Bronchial epithelial cell (primary cell): ENCODE measurements at regions not wholly inside any gene's neighbourhood (a gene's known extent, or its start where the extent isn't known, plus 50 kb on each side); places are given as distances from the start of the nearest gene placed in this dataset.
"Not testable (repeated sequence)": the region's sequence is repeated elsewhere in the genome, so short reads cannot be mapped to it uniquely, and the experiment has no call there.

ENCODE experiments used
- DNase-seq: peaks from one replicate; pipeline ENCODE4 v3.0.0-alpha.2; 2010; ENCODE audit warnings: low read depth
- FAIRE-seq: peaks from 2 replicates; lab custom pipeline; 2011; peaks lifted over from hg19 to GRCh38; lab: Jason Lieb, UNC
- H3K27me3 ChIP-seq: 2 replicates; pipeline ENCODE4 v1.5.1; 2011; ENCODE audit warnings: low read length; ENCODE audit not compliant: control insufficient read depth, insufficient read depth
- H3K36me3 ChIP-seq: 2 replicates; pipeline ENCODE4 v1.5.1; 2011; ENCODE audit warnings: low read length; ENCODE audit not compliant: control insufficient read depth, insufficient read depth
- H3K4me3 ChIP-seq: 2 replicates; pipeline ENCODE4 v1.5.1; 2011; ENCODE audit warnings: mild to moderate bottlenecking, low read depth, low read length, control low read depth
- TF ChIP-seq, protein P1 (sequence below): IDR thresholded peaks from 2 replicates; pipeline ENCODE4 v1.5.1; 2011; ENCODE audit warnings: mild to moderate bottlenecking, moderate library complexity, low read length, control low read depth, inconsistent platforms; ENCODE audit not compliant: insufficient read depth, severe bottlenecking

DNA sequence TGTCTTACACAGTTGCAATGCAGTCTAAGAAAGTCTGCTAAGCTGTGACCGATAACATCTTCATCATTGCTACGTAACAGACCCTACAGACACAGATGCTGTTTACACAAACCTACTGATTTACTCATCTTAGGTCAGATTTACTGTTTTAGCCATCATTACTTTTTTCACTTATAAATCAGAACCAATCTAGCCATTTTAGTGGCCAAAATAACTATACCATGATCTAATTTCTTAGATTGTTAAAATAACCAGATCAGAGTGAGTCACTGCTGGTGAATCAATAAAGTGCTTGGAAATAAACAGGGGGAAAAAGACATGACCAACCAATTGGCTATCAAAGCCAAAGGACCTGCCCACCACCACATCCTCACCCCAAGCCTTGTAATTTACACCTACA is 57.0 kb upstream of the FOXN3 start:
- Histone ChIP-seq H3K36me3 (no peaks in the 10 kb centered on the region), H3K4me3 (no peak overlapping the region), H3K27me3 (no peaks in the 10 kb centered on the region)
- TF ChIP-seq, protein P1, sequence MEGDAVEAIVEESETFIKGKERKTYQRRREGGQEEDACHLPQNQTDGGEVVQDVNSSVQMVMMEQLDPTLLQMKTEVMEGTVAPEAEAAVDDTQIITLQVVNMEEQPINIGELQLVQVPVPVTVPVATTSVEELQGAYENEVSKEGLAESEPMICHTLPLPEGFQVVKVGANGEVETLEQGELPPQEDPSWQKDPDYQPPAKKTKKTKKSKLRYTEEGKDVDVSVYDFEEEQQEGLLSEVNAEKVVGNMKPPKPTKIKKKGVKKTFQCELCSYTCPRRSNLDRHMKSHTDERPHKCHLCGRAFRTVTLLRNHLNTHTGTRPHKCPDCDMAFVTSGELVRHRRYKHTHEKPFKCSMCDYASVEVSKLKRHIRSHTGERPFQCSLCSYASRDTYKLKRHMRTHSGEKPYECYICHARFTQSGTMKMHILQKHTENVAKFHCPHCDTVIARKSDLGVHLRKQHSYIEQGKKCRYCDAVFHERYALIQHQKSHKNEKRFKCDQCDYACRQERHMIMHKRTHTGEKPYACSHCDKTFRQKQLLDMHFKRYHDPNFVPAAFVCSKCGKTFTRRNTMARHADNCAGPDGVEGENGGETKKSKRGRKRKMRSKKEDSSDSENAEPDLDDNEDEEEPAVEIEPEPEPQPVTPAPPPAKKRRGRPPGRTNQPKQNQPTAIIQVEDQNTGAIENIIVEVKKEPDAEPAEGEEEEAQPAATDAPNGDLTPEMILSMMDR = no peak
- DNase-seq = peak; percentile 29
- FAIRE-seq = no peak

DNA sequence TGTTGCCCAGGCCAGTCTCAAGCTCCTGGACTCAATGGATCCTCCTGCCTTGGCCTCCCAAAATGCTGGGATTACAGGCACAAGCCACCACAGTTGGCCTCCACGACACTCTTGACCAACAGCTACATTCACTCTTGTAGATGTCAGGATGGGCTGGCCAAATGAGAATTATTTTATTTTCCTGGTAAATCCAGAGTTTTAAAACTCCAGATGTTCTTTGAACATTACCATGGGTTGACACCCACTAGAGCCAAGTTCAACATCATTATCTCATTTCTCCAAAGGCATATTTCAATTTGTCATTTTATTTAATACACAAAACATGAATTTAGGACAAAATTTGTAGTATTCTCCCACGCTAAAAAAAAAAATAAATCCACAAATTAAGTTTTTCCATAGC is 56.5 kb upstream of the FOXN3 start:
- TF ChIP-seq, protein P1 = no peak
- no peaks in the 10 kb centered on the region for H3K27me3 ChIP-seq
- no peaks in the 10 kb centered on the region for H3K36me3 ChIP-seq
- no peak for FAIRE-seq
- H3K4me3 ChIP-seq = no peak overlapping the region
- no peak for DNase-seq

DNA sequence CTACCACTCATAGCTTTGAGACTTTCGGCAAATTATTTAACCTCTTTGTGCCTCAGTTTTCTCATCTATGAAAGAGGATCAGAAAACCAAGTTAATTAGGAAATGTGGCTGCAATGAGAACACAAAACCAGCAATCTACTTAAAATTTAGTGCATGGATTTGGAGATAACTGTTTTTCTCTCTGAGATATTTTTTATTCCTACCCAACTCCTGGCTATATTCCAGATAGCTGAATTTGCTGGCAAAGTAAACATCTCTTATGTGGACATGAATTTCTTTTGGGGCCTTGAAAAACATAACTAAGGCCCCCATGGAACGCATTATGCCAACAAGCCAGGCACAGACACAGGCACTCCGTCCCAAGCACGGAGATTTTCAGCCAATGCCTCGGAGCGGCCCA is 53.4 kb upstream of the FOXN3 start:
- FAIRE-seq (no peak), DNase-seq (no peak)

DNA sequence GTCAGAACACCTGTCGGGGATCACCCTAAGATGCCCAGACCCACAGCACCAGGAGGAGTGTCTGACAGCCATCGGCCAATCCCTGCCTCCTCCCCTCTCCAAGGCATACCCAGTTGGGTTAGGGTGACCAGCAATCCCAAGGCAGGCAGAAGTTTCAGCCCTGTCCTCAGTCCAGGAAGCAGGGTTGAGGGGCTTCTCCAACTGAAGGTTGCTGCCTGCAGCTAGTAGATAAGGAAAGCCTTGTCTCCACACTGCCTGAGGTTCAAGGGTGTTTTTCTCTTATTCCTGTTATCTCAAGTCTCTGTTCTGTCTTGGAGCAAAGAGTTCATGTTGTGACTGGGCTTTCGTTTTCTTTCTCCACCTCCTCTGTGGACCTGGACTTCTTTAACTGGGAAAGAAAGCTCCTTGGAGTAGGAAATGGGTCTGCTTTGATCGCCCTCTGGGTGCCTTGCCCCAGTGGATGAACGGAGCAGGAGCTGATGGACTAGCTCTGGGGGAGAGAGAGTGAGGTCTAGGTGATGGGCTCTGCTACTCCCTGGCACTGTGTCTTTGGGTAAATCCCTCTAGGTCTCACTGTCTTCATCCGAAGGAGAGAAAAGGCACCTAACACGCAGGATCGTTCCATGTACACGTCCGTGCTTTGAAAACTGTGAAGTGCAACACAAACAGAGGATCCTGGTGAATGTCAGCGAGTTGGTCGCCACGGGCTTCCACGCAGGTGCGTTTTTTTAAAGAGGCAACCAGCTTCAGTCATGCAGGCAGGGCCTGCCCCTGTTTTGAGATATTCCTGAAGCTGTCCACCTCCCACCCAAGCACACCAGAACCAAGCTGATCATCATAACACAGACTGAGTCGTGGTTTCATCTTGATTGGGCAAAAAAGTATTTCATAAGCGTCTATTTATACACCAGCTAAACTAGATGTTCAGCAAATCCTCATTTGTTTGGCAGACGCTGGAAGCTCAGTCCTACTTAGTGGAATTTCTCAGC is 52.5 kb upstream of the FOXN3 start:
- TF ChIP-seq, protein P1 = no peak
- no peaks in the 10 kb centered on the region for H3K36me3 ChIP-seq
- H3K4me3 ChIP-seq = no peak overlapping the region
- FAIRE-seq (no peak), DNase-seq (no peak)
- H3K27me3 ChIP-seq = no peaks in the 10 kb centered on the region

More for the DNA sequence above, 53.4 kb upstream of the FOXN3 start:
- TF ChIP-seq, protein P1 = no peak
- no peak overlapping the region for H3K4me3 ChIP-seq
- no peaks in the 10 kb centered on the region for H3K27me3 ChIP-seq
- H3K36me3 ChIP-seq = no peaks in the 10 kb centered on the region

DNA sequence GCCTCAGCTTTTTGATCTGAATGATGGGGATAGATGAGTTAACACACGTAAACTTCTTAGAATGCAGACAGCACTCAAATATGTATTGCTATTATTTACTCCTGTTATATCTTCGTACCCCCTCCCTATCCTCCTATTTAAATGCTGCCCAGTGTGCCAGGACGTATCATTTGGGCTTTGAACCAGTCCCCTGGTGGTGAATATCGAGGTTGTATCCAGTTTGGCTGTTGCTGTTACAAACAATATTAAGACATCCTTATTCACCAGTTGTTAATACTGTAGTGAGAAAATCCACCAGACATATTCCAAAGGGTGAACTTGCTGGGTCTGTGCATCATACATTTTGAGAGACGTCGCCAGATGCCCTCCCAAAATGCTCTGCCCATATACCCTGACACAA is 51.5 kb upstream of the FOXN3 start:
- FAIRE-seq = no peak
- Histone ChIP-seq H3K4me3 (no peak overlapping the region), H3K27me3 (no peaks in the 10 kb centered on the region), H3K36me3 (no peaks in the 10 kb centered on the region)
- DNase-seq = no peak
- TF ChIP-seq, protein P1 = no peak

DNA sequence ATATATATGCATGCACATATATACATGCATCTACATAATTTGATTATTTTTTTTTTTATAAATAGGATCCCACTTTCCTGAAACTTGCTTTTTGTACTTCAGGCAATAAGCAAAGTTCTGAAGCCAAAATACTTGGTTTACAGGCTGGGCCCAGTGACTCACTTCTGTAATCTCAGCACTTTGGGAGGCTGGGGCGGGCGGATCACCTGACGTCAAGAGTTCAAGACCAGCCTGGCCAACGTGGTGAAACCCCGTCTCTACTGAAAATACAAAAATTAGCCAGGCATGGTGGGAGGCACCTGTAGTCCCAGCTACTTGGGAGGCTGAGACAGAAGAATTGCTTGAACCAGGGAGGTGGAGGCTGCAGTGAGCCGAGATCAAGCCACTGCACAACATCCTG is 51.0 kb upstream of the FOXN3 start:
- not testable (repeated sequence) for DNase-seq, H3K27me3 ChIP-seq, FAIRE-seq, H3K4me3 ChIP-seq, H3K36me3 ChIP-seq
